Smooth muscle cell (in vitro differentiated cells): ENCODE measurements at regions not wholly inside any gene's neighbourhood (a gene's known extent, or its start where the extent isn't known, plus 50 kb on each side); places are given as distances from the start of the nearest gene placed in this dataset.
A peak's percentile ranks its signal among the peaks of the same experiment; 100 is the strongest.

Source experiments
- DNase-seq: peaks from one replicate; lab custom pipeline; 2025; ENCODE audit not compliant: unreplicated experiment; lab: John Stamatoyannopoulos, UW
- H2AFZ ChIP-seq: fragments of 200-600 bp; sonication (generic); 2 replicates; pipeline ENCODE4 v1.6.0; 2016; ENCODE audit warnings: antibody characterized with exemption, low read depth, mild to moderate bottlenecking
- H3F3A ChIP-seq: fragments of 200-600 bp; sonication (generic); 2 replicates; pipeline ENCODE4 v1.6.0; 2017; ENCODE audit warnings: antibody characterized with exemption, low read depth
- H3K27ac ChIP-seq: fragments of 200-600 bp; sonication (generic); 2 replicates; pipeline ENCODE4 v1.5.1; 2016; ENCODE audit warnings: low read depth, mild to moderate bottlenecking
- H3K27me3 ChIP-seq: fragments of 200-600 bp; sonication (generic); 2 replicates; pipeline ENCODE4 v1.6.1; 2016; ENCODE audit warnings: low read depth, mild to moderate bottlenecking
- H3K36me3 ChIP-seq: fragments of 200-600 bp; sonication (generic); 2 replicates; pipeline ENCODE4 v1.5.1; 2016; ENCODE audit warnings: low read depth
- H3K4me1 ChIP-seq: fragments of 200-600 bp; sonication (generic); 2 replicates; pipeline ENCODE4 v1.5.1; 2016; ENCODE audit warnings: low read depth
- H3K4me2 ChIP-seq: fragments of 200-600 bp; sonication (generic); 2 replicates; pipeline ENCODE4 v1.6.0; 2016; ENCODE audit warnings: mild to moderate bottlenecking
- H3K4me3 ChIP-seq: fragments of 200-600 bp; sonication (generic); 2 replicates; pipeline ENCODE4 v1.5.1; 2016; ENCODE audit warnings: mild to moderate bottlenecking
- H3K79me2 ChIP-seq: fragments of 200-600 bp; sonication (generic); 2 replicates; pipeline ENCODE4 v1.6.0; 2016; ENCODE audit warnings: low read depth, mild to moderate bottlenecking
- H3K9ac ChIP-seq: fragments of 200-600 bp; sonication (generic); 2 replicates; pipeline ENCODE4 v1.6.0; 2016; ENCODE audit warnings: low read depth
- H3K9me3 ChIP-seq: fragments of 200-600 bp; sonication (generic); replicated peaks from 2 replicates; pipeline ENCODE4 v1.5.1; 2016; ENCODE audit warnings: low read depth
- H4K20me1 ChIP-seq: fragments of 200-600 bp; sonication (generic); 2 replicates; pipeline ENCODE4 v1.6.0; 2016; ENCODE audit warnings: low read depth
- WGBS: methylation state at CpG from one replicate; pipeline ENCODE4 v1.1.7; 2016; ENCODE audit warnings: low lambda C conversion rate; 5-methylcytosine and 5-hydroxymethylcytosine counted together
- TF ChIP-seq, protein P1 (sequence below): fragments of 200-600 bp; sonication (generic); IDR thresholded peaks from 2 replicates; pipeline ENCODE4 v1.5.1; 2017; ENCODE audit warnings: borderline replicate concordance, mild to moderate bottlenecking, antibody characterized with exemption; ENCODE audit not compliant: insufficient read depth, poor library complexity, severe bottlenecking

DNA sequence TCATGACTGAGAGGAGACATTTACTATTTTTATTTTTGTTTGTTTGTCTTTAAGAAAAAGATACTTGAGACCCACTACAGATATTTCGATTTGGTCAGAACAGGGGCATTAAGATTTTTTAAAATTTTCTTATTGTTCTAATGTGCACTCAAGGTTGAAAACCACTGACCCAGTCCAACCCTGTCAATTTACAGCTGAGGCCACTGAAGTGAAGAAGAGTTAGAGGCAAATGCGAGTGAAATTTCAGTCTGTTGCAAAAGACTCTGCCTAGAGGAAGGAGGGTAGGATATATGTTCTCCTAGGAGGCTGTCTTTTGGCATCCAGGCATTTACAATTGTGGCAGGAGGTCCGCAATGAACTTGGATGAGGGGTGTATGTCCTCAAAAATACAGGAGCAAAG, 396.3 kb downstream of the RPS24 start:
- WGBS, result 89% methylated on average over 3 of the region's 3 CpGs
- H3K36me3 ChIP-seq, result no peaks in the 10 kb centered on the region
- TF ChIP-seq, protein P1, sequence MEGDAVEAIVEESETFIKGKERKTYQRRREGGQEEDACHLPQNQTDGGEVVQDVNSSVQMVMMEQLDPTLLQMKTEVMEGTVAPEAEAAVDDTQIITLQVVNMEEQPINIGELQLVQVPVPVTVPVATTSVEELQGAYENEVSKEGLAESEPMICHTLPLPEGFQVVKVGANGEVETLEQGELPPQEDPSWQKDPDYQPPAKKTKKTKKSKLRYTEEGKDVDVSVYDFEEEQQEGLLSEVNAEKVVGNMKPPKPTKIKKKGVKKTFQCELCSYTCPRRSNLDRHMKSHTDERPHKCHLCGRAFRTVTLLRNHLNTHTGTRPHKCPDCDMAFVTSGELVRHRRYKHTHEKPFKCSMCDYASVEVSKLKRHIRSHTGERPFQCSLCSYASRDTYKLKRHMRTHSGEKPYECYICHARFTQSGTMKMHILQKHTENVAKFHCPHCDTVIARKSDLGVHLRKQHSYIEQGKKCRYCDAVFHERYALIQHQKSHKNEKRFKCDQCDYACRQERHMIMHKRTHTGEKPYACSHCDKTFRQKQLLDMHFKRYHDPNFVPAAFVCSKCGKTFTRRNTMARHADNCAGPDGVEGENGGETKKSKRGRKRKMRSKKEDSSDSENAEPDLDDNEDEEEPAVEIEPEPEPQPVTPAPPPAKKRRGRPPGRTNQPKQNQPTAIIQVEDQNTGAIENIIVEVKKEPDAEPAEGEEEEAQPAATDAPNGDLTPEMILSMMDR, result no peak
- no peaks in the 10 kb centered on the region for H3K9me3 ChIP-seq
- DNase-seq, result no peak
- no peak overlapping the region for H3K4me2 ChIP-seq
- H2AFZ ChIP-seq, result no peak overlapping the region
- no peaks in the 10 kb centered on the region for H3K79me2 ChIP-seq
- H3F3A ChIP-seq, result no peaks in the 10 kb centered on the region
- H3K9ac ChIP-seq, result no peak overlapping the region
- peaks cover 6% of the 10 kb centered on the region for H3K4me1 ChIP-seq
- H3K27me3 ChIP-seq, result no peaks in the 10 kb centered on the region
- no peaks in the 10 kb centered on the region for H4K20me1 ChIP-seq
- no peak overlapping the region for H3K4me3 ChIP-seq
- no peak overlapping the region for H3K27ac ChIP-seq

DNA sequence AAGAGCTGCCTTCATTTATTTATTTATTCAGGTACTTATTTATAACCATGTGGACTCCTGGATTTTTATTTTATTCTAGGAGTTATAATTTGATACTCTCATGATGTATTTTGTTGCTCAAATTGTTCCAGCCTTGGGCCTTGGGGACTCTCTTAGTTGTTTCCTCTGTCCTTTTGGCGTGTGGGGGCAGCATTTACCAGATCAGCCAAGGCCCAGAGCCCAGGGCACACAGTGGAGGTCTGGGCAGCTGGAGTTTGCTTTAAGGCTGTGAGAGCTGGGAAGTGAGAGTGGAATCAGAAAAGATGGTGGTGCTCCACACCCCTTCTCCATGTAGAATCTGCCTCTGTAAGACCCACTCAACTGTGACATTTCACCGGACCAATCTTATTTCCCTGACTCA, 398.9 kb downstream of the RPS24 start:
- Histone ChIP-seq H3K9me3 (no peaks in the 10 kb centered on the region), H3K27me3 (no peaks in the 10 kb centered on the region), H3K79me2 (no peaks in the 10 kb centered on the region), H3K4me2 (no peak overlapping the region), H2AFZ (peak overlapping the region; percentile 14), H3K9ac (no peak overlapping the region), H3K27ac (no peak overlapping the region), H3F3A (no peaks in the 10 kb centered on the region), H3K4me1 (peaks cover 23% of the 10 kb centered on the region), H3K4me3 (no peak overlapping the region), H4K20me1 (no peaks in the 10 kb centered on the region), H3K36me3 (no peaks in the 10 kb centered on the region)
- WGBS, result 73% methylated on average over 2 of the region's 2 CpGs
- TF ChIP-seq, protein P1, result peak; percentile 6
- DNase-seq, result no peak

DNA sequence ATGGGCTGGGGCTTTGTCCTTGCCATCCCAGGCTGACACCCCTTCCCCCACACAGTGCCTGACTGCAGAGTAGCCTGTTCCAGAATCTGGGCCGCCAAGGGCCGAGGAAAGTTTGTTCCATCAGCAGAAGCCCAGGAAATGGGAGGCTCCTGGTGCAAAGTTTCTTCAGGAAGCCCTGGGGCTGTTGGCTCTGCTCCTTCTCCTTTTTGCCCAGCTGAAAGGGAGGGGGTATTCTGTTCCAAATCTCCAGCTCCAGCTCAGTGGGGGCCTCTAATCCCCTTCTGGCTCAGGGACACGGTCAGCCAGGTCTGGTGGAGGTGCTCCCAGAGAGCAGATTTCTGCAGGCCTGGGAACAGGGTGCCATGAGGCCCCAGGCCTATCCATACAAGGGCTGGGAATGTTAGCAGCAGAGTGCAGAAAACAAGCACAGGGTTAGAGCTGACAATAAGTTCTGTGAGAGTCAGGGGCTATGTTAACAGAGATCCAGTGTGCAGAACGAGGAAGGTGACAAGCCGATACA, 399.5 kb downstream of the RPS24 start:
- peak overlapping the region; percentile 14 for H2AFZ ChIP-seq
- no peak overlapping the region for H3K9ac ChIP-seq
- H3F3A ChIP-seq, result no peaks in the 10 kb centered on the region
- WGBS, result 55% methylated on average over 5 of the region's 5 CpGs
- no peaks in the 10 kb centered on the region for H4K20me1 ChIP-seq
- no peaks in the 10 kb centered on the region for H3K36me3 ChIP-seq
- no peak overlapping the region for H3K4me2 ChIP-seq
- H3K27ac ChIP-seq, result no peak overlapping the region
- H3K79me2 ChIP-seq, result no peaks in the 10 kb centered on the region
- H3K27me3 ChIP-seq, result no peaks in the 10 kb centered on the region
- no peak overlapping the region for H3K4me3 ChIP-seq
- TF ChIP-seq, protein P1, result no peak
- peaks cover 23% of the 10 kb centered on the region for H3K4me1 ChIP-seq
- no peaks in the 10 kb centered on the region for H3K9me3 ChIP-seq
- DNase-seq, result no peak

DNA sequence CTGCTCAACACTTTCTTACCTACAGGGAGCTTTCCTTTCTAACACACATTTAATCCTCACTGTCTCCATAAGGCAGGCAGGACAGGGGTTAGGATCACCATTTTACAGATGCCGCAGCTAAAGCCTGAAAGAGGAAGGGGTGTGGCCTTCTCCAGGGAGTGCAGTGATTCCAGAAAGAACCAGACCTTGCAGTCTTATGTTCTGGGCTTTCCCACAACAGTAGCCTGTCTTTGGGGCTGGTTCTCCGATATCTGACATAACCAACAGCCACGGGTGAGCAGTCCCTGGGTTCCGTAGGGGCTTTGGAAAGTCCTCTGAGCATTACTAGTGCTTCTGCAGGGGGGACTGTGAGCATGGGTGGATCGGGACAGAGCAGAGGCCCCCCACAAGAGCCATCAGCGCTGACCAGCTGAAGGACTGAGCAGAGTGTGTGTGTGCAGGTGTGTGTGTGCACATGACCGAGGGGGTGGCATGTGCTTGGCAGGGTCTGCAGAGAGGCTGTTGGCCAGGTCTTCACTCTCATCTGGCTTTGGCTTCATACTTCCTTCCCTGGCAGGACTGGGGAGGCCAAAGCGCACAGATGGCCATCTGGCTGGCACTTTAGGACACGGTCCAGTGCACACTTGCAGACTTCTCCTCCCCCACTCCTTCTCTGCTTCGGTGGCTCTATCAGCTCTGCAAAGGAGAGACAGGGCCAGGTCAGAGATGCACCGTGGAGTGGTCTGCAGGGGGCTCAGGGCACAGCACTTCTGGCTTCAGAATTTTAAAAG, 400.3 kb downstream of the RPS24 start:
- no peaks in the 10 kb centered on the region for H3K9me3 ChIP-seq
- no peak overlapping the region for H2AFZ ChIP-seq
- DNase-seq, result no peak
- WGBS, result 67% methylated on average over 11 of the region's 11 CpGs
- H3K4me1 ChIP-seq, result peaks cover 23% of the 10 kb centered on the region
- H3K27ac ChIP-seq, result no peak overlapping the region
- H3K4me2 ChIP-seq, result no peak overlapping the region
- TF ChIP-seq, protein P1, result no peak
- no peaks in the 10 kb centered on the region for H4K20me1 ChIP-seq
- no peaks in the 10 kb centered on the region for H3K27me3 ChIP-seq
- no peak overlapping the region for H3K9ac ChIP-seq
- H3F3A ChIP-seq, result no peaks in the 10 kb centered on the region
- no peaks in the 10 kb centered on the region for H3K79me2 ChIP-seq
- no peak overlapping the region for H3K4me3 ChIP-seq
- no peaks in the 10 kb centered on the region for H3K36me3 ChIP-seq
